GM19351 (cell line): ENCODE measurements at regions not wholly inside any gene's neighbourhood (a gene's known extent, or its start where the extent isn't known, plus 50 kb on each side); places are given as distances from the start of the nearest gene placed in this dataset.

Experiments
- ATAC-seq: cut with Tn5 transposase; IDR thresholded peaks from one replicate; pipeline ENCODE4 v1.9.1; 2021; ENCODE audit warnings: mild to moderate bottlenecking, moderate library complexity; ENCODE audit not compliant: unreplicated experiment

DNA sequence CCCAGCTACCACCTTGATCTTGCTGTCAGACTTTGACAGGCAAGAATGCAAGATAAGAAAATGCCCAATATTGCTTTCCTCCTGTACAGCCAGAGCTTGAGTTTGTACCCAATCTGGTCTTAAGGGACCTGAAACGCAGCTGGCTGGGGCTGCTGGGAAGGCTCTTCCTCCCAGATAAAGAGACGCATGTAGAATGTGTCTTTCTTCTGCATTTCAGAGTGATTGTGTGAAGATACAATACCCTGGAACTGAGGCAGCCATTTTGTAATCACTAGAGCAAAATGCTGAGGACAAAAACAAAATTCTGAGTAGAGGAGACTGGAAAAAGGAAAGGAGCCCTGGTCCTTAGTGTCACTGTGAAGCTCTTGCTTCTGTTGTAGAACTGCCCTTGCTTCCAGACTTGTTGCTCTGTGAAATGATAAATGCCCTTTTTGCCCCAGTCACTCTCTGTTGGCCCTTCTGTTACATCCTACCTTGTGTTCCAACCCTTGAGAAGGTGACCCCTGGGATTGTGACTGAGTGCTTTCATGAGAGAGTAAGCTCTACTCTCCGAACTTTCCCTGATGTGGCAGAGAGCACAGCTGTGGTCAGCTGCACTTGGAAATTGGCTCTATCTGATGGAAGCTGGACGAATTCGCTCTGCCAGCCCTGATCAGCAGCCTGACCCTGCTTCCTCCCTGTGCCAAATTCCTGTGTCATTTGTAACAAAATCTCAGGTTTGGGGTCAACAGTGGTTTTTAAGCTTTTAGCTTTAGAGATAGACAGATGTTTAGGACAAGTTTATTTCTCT lies 137.4 kb upstream of the RBMS1 start:
- no peak for ATAC-seq

DNA sequence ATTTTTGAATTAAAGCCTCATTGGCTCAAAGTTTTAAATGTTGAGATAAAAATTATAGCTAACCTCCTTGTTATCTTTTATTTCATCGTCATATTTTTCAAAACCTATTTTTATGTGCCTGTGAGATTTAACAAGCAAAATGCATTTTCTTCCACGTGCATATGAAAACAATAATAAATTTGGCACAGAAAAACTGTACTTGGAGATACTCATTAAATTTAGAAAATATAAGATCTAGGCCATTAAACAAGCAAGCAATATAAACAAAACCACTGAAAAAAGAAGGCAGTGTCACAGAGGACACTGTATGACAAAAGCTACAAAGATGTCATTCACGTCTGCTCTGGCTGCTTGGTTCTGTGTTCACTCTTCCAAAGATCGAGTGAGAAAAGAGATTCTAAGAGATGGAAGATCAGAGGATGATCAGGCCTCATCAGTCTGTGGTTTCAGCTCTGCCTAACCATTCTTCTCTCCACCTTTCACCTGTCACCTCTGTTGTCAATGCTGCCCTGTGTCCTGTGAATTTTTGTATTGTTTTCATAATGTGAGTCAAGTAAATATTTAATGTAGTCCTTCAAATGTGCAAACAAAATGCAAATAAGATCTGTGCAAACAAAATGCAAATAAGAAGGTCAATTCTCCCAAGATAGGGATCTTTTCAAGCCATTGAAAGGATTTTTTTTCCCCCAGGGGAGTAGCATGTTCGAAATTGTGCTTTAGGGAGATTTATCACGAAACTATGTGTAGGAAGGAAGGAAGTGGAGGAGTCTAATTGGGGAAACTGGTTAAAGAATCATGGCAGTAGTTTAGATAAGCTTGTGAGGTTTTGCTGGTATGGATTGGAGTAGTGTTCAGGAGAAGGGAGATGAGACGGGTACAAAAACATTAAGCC lies 138.7 kb upstream of the RBMS1 start:
- ATAC-seq, result no peak

DNA sequence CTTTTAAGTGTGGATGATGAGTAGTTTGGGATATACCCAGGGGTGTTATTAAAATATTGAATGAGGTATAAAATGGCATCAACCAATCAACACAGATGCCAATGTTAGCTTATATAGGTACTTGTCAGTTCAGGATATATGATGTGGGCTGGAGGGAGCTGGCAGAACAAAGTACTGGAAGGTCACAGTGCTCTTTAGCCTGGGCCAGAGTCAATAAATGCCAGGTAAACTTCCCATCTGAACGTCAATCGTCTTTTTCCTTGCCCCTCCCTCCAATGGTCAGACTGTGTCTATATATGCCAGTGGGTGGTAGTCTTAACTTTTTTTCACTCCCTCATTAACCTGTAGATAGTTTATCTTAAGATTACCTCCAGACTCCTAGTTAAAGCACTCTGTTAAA lies 140.8 kb upstream of the RBMS1 start:
- no peak for ATAC-seq

GRCh38 chr2:160635488-160635887 lies 141.9 kb upstream of the RBMS1 start:
- ATAC-seq, result no peak

GRCh38 chr2:160639472-160639871 lies 145.9 kb upstream of the RBMS1 start:
- ATAC-seq, result no peak

DNA sequence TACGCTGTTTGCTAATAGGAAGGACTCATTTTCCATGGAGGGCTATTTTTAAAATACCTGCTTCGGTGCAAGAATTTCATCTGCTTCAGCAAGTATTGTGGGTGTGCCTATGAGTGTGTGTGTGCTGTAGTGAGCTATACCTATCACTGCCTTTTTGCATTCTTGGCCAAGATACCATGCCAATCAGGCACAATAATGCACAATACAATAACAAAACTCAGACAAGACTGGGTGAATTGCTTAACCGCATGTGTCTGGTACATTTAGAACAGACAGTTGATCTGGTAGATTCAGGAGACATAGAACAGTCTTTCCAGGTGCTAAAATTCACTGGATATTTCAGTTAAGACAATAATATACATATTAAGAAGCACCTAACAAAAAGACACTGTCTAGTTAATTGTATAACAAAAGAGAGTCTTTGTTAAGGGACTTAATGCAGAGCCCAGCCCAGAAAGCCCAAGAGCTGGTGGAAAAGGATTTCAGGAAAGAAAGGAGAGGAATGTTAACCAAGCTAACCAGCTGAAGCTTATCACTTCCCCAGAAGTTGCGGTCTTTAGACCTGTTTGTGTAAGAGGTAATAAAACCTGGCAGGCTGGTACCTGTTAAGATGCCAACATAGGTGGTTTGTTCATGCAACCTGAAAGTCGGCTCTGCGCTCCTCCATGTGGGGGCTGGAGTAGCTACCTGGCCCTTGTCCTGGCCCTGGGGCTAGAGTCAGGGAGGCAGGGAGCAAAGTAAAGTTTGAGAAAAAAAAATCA lies 153.3 kb upstream of the RBMS1 start:
- ATAC-seq, result no peak

DNA sequence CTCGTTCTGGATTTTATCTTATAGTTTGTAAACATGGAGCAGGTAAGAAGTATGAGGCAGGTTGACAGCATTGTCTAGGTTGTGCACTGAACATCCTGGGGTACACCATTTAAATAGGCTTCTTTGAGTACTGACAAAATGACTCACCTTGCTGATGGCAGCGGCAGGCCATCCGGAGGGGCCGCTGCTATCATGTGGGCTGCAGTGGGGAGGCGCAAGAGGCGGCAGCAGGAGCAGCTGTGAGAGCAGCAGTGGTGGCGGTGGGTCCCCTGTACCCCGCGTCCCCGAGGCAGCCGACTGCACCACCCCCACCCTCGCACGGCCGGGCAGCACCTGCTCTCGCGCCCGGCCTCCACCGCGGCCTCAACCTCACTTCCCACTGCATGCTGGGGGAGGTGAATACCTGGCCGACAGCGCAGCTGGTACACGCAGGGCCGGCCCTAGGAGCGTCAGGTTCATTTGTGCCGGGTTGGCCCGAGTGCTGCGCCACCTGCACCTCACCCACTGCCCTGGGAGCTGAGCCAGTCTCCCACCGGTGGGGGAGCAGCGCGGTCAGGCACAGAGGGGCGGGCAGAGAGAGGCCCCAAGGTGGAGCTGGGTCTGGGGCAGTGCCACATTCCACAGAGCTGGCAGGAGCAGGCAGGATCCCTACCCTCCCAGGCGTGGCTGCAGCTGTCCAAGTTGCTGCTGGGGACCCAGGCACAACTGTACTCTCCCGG lies 154.5 kb upstream of the RBMS1 start:
- ATAC-seq, result no peak

DNA sequence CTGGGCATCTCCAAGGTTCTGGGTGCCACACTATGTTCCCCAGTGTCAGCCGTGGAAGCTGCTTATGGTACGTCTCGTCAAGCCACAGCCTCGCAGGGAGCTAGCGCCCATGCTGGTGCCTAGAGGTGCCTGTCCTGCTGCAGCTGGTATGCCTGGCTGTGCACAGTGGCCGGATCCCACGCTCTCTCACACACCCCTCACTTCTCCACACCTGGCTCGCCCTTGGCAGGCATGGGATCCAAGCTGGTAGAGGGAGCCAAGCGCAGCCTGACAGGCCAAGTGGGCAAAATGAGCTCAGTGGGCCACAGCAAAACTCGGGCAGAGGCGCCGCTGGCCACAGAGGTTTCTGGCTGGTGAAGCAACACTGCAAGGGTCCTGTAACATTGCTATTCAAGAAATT lies 156.1 kb upstream of the RBMS1 start:
- no peak for ATAC-seq

DNA sequence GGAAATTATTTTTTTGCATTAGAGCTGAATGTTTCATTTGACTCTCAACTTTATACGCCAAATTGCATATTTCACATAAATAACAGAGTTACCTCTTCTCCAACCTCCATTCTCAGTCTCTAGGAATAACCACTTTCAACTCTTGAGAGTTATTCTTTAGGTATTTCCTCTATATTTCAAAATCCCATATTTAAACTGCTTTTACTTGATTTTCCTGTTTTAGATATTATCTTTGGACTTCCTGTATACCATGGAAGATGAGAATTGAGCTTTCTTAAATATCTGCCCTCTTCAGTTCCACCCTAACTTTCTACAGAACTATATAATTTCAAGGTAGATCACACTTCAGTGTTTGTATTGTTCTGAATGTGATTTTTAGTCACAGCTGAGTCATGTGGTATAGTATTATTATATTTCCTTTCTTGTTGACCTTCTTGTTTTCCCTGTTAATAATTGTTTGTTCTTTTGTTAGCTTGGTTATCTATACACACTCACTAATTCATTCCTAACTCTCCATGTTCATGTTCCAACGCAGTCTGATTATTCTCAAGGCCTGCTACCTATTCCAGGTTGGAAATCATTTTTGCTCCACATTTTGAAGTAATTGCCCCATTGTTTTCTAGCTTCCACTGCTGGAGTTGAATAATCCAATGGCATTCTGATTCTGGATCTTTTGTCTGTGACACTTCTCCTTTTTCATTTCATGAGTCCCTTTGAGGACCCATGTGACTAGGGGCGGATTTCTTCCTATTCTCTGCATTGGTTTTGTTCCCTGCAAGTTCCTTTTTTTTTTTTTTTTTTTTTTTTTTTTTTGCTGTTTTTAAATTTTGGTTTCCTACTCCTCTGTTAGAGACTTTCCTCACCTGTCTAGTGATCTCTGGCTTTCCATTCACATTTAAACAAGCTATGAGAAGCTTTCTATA lies 156.8 kb upstream of the RBMS1 start:
- ATAC-seq, result no peak

GRCh38 chr2:160651416-160652200 lies 158.0 kb upstream of the RBMS1 start:
- ATAC-seq, result peak; percentile 15

DNA sequence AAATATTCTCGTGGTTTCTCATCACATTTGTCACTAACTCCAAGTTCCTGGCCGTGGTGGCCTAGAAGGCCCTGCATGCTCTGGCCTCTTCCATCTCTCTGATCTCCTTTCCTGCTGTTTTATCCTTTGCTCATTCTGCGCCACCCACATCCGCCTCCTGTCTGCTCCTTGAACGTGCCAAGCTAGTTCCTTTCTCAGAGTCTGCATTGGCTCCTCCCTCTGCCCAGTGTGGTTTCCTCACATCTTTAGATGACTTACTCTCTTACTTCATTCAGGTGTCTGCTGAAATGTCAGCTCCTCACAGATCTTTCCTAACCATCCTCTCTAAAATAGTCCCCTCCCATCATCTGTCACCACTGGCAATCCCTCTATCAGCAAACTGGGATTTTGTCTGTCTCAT lies 158.6 kb upstream of the RBMS1 start:
- peak; percentile 56 for ATAC-seq

GRCh38 chr2:160657196-160657595 lies 163.6 kb upstream of the RBMS1 start:
- ATAC-seq, result no peak

DNA sequence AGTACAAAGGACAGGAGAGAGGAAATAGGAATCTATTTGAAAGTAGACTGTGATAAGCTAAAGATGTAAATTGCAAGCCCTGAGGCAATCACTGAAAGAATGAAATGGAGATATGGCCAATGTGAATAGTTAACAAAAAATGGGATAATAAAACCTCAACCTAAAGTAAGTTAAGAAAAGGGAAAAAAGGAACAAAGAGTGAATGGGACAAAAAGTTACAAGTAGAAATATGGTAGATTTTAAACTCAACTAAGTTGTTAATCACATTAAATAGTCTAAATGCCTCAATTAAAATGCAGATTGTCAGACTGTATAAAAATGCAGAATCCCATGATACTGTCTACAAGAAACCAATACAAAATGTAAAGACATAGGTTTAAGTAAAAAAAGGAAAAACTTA lies 165.2 kb upstream of the RBMS1 start:
- no peak for ATAC-seq

GRCh38 chr2:160660741-160661140 lies 167.1 kb upstream of the RBMS1 start:
- no peak for ATAC-seq

GRCh38 chr2:160664603-160665140 lies 171.1 kb upstream of the RBMS1 start:
- no peak for ATAC-seq

DNA sequence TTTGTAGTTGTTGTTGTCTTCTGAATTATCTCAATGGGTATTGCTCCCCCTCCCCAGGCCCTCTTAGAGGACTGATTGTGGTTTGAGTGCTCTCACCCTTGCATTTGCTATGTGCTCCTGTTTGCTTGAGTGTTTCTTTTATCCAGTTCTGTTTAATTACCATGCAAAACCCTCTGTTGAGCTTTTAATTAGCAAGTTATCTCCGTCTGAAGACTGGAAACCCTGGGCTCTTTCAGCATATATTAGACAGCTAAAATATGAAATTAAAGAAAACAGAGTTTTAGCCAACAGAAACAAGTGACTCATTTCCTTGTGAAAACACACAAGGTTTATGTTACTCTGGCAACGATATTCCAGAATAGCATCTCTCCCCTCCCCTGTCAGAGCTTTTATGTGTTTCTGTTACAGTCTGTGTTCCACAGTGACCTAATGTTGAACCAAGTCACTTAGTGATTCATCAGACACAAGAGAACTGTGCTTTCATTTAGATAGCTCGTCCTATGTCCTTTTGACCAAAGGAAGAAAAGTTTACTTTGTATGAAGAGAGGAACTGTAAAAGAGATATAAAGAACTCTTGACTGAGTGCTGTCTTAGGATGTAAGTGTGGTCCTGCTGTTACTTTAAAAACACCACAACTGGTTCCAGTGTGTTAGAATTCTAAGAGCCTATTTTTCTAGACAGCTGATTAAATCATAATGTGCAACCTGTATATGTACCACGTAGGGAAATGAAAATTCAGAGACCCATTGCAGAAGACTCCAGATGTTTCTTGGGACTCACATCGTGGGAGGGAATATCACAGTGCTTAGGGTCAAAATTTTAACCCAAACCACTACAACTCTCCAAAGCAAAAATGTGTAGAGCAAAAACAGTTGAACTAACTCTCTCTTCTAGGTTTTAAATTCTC lies 172.8 kb upstream of the RBMS1 start:
- peak; percentile 84 for ATAC-seq

GRCh38 chr2:160667811-160668210 lies 174.2 kb upstream of the RBMS1 start:
- ATAC-seq, result no peak

DNA sequence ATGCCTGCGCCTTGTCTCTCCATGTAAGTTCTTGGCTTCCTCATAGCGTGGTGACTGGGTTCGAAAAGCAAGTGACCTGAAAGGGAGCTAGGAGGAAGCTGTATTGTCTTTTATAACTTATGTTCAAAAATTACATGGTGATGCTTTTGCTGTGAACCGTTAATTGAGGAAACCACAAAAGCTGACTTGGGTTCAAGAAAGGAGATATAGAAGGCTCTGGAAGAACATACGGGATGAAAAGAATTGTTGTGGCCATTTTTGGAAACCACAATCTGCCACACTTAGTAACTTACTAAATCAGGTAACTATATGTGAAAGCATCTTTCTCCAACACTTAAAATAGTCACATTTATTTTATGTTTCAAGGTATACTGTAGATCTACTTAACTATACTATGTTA lies 177.0 kb upstream of the RBMS1 start:
- no peak for ATAC-seq
